GM23248 (cell line): ENCODE measurements at regions not wholly inside any gene's neighbourhood (a gene's known extent, or its start where the extent isn't known, plus 50 kb on each side); places are given as distances from the start of the nearest gene placed in this dataset.

ENCODE experiments used
- DNase-seq: peaks from one replicate; pipeline ENCODE4 v3.0.0-alpha.2; 2015
- H2AFZ ChIP-seq: fragments of 200-600 bp; sonication (generic); 2 replicates; pipeline ENCODE4 v1.6.1; 2016; ENCODE audit warnings: antibody characterized with exemption
- H3F3A ChIP-seq: fragments of 200-600 bp; sonication (generic); 2 replicates; pipeline ENCODE4 v1.6.1; 2016; ENCODE audit warnings: mild to moderate bottlenecking, antibody characterized with exemption, mixed run types; ENCODE audit not compliant: insufficient read depth
- H3K27ac ChIP-seq: fragments of 200-600 bp; sonication (generic); 2 replicates; pipeline ENCODE4 v1.5.1; 2016; ENCODE audit warnings: mild to moderate bottlenecking
- H3K27me3 ChIP-seq: fragments of 200-600 bp; sonication (generic); replicated peaks from 2 replicates; pipeline ENCODE4 v1.6.1; 2016; ENCODE audit warnings: mild to moderate bottlenecking; ENCODE audit not compliant: insufficient read depth
- H3K36me3 ChIP-seq: fragments of 200-600 bp; sonication (generic); 2 replicates; pipeline ENCODE4 v1.6.1; 2016; ENCODE audit warnings: low read depth, mild to moderate bottlenecking
- H3K4me1 ChIP-seq: fragments of 200-600 bp; sonication (generic); 2 replicates; pipeline ENCODE4 v1.6.1; 2016; ENCODE audit warnings: mild to moderate bottlenecking; ENCODE audit not compliant: insufficient read depth
- H3K4me2 ChIP-seq: fragments of 200-600 bp; sonication (generic); one replicate; pipeline ENCODE4 v1.6.1; 2016; ENCODE audit warnings: mild to moderate bottlenecking; ENCODE audit not compliant: unreplicated experiment
- H3K4me3 ChIP-seq: fragments of 200-600 bp; sonication (generic); 2 replicates; pipeline ENCODE4 v1.5.1; 2016; ENCODE audit warnings: mild to moderate bottlenecking
- H3K79me2 ChIP-seq: fragments of 200-600 bp; sonication (generic); 2 replicates; pipeline ENCODE4 v1.6.1; 2016; ENCODE audit warnings: mild to moderate bottlenecking; ENCODE audit not compliant: insufficient read depth
- H3K9ac ChIP-seq: fragments of 200-600 bp; sonication (generic); 2 replicates; pipeline ENCODE4 v1.6.1; 2016; ENCODE audit warnings: mild to moderate bottlenecking
- H3K9me2 ChIP-seq: fragments of 200-600 bp; sonication (generic); 2 replicates; pipeline ENCODE4 v1.6.1; 2016; ENCODE audit warnings: mixed run types, mild to moderate bottlenecking, moderate library complexity; ENCODE audit not compliant: insufficient read depth
- H3K9me3 ChIP-seq: fragments of 200-600 bp; sonication (generic); one replicate; pipeline ENCODE4 v1.6.1; 2017; ENCODE audit warnings: low read depth
- H4K20me1 ChIP-seq: fragments of 200-600 bp; sonication (generic); 2 replicates; pipeline ENCODE4 v1.6.0; 2016; ENCODE audit not compliant: insufficient read depth
- EZH2 ChIP-seq: fragments of 200-600 bp; sonication (generic); IDR thresholded peaks from 2 replicates; pipeline ENCODE4 v1.6.1; 2018; ENCODE audit warnings: antibody characterized with exemption, mild to moderate bottlenecking; ENCODE audit not compliant: insufficient read depth, poor library complexity, severe bottlenecking
- EZH2phosphoT487 ChIP-seq: fragments of 200-600 bp; sonication (generic); IDR thresholded peaks from 2 replicates; pipeline ENCODE4 v1.6.1; 2018; ENCODE audit warnings: antibody characterized with exemption, moderate library complexity, mild to moderate bottlenecking, low read depth; ENCODE audit not compliant: insufficient read depth
- WGBS, 2 experiments: methylation state at CpG; one replicate each; pipeline ENCODE4 v1.1.6; 2015 to 2017; ENCODE audit warnings: low lambda C conversion rate in 2 of 2, low coverage in 1 of 2; ENCODE audit errors: missing lambda C conversion rate in 2 of 2; 5-methylcytosine and 5-hydroxymethylcytosine counted together
- in situ Hi-C: fragments of 300-500 bp; cut with MboI; formaldehyde crosslinking; loops from 2 replicates; pipeline ENCODE4 v1.15.0; 2020

DNA sequence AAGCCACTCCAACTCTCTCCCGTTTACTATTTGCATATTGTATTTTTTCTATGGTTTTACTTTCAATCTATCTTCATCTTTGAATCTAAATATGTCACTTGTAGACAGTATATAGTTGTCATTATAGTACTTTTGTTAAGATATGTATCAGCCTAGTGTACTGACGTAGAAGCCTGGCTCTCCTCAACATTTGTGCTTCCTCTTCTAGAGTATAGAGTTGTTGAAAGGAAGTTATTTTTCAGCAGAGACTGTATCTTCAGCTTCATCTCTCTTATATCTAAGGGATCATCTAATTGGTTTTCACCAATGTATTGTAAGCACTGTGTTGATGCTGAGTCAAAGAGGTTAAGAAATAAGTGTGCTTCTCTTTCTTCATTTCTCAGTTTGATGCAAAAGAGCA, 192.8 kb downstream of the LMO4 start:
- H3K9me2 ChIP-seq, result no peaks in the 10 kb centered on the region
- in situ Hi-C loops, result no loop called here
- DNase-seq, result no peak
- no peak for TF ChIP-seq EZH2
- H3K4me2 ChIP-seq, result no peak overlapping the region
- H3K27ac ChIP-seq, result no peak overlapping the region
- no peaks in the 10 kb centered on the region for H3K27me3 ChIP-seq
- no peaks in the 10 kb centered on the region for H3K36me3 ChIP-seq
- H3K9ac ChIP-seq, result no peak overlapping the region
- H3K4me3 ChIP-seq, result no peak overlapping the region
- no peaks in the 10 kb centered on the region for H3K4me1 ChIP-seq
- no peaks in the 10 kb centered on the region for H3K9me3 ChIP-seq
- 84 to 86% methylated on average over 2 of the region's 2 CpGs for WGBS, 2 experiments
- H3F3A ChIP-seq, result no peaks in the 10 kb centered on the region
- H3K79me2 ChIP-seq, result no peaks in the 10 kb centered on the region
- H4K20me1 ChIP-seq, result no peaks in the 10 kb centered on the region
- H2AFZ ChIP-seq, result no peak overlapping the region

DNA sequence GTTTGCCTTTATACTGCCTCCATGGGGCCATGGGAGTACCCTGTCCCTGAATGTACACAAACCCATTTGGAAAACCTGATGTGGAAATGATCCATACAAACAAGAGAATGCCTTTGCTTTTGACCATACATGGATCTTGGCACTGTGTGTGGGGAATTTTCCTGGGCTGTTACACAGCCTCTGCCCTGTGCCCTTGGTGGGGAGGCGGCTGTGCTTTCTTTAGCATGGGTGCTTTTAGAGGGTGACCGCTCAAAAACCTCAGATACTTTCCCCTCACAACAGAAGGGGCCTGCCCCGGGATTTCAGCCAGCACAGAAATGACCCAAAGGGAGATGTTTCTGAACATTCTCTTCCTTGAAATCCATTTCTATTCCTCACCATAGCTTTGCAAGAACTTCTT, 194.8 kb downstream of the LMO4 start:
- Histone ChIP-seq H3K27ac (no peak overlapping the region), H3K4me2 (no peak overlapping the region), H4K20me1 (no peaks in the 10 kb centered on the region), H3K4me3 (no peak overlapping the region), H3K9me3 (no peaks in the 10 kb centered on the region), H2AFZ (no peak overlapping the region), H3K27me3 (no peaks in the 10 kb centered on the region), H3K79me2 (no peaks in the 10 kb centered on the region), H3F3A (no peaks in the 10 kb centered on the region), H3K4me1 (no peaks in the 10 kb centered on the region), H3K9me2 (no peaks in the 10 kb centered on the region), H3K9ac (no peak overlapping the region), H3K36me3 (no peaks in the 10 kb centered on the region)
- no peak for DNase-seq
- TF ChIP-seq EZH2 (no peak), EZH2phosphoT487 (no peak)
- 68 to 69% methylated on average over 3 of the region's 3 CpGs for WGBS, 2 experiments
- in situ Hi-C loops, result no loop called here

DNA sequence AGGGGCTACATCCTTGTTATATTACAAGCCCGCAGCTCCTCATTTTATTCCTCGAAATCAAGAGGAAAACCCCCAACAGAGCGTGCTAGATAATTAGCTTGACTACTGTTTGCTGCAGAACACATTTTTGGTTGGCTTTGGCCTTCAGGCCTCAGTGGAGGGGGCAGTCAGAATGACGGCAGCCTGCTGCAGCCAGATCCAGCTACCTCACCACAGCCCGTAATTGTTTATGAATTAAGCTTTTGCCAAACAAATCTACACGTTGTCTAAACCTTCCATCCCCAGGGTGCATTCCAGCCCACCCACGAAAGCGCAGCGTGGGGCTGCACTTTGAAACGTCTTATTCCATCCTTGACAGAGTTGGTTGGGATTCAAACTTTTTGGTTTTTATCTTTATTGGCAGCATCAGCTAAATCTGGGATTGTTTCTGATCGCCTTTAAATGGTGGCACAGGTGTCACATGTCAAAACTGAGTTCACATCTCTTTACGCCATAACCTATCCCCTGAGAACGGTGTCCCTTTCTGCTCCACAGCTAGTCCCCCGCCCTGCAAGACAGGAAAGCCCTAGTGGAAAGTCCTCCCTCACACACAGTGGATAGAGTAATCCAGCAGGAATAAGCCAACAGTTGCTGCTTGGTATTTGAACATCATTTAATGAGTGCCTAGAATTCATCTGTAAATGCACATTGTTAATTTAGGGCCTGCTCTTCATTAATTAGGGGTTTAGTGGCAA, 195.5 kb downstream of the LMO4 start:
- Histone ChIP-seq H3K4me2 (no peak overlapping the region), H3K9me2 (no peaks in the 10 kb centered on the region), H2AFZ (no peak overlapping the region), H3K9ac (no peak overlapping the region), H3K4me1 (no peaks in the 10 kb centered on the region), H3K27me3 (no peaks in the 10 kb centered on the region), H3K4me3 (no peak overlapping the region), H3K79me2 (no peaks in the 10 kb centered on the region), H3K27ac (no peak overlapping the region), H3F3A (no peaks in the 10 kb centered on the region), H4K20me1 (no peaks in the 10 kb centered on the region), H3K9me3 (no peaks in the 10 kb centered on the region), H3K36me3 (no peaks in the 10 kb centered on the region)
- whole genome bisulfite sequencing, 2 experiments, result 69 to 70% methylated on average over 14 of the region's 14 CpGs
- TF ChIP-seq EZH2, result no peak
- no peak for TF ChIP-seq EZH2phosphoT487
- in situ Hi-C loops, result no loop called here
- DNase-seq, result no peak

GRCh38 chr1:87528754-87529517, 200.3 kb downstream of the LMO4 start:
- no peak overlapping the region for H2AFZ ChIP-seq

More at GRCh38 chr1:87528754-87529517, 200.3 kb downstream of the LMO4 start:
- Histone ChIP-seq H4K20me1 (no peaks in the 10 kb centered on the region), H3K27ac (no peak overlapping the region), H3F3A (no peaks in the 10 kb centered on the region), H3K9me3 (no peaks in the 10 kb centered on the region), H3K4me1 (no peaks in the 10 kb centered on the region), H3K4me2 (no peak overlapping the region), H3K9me2 (no peaks in the 10 kb centered on the region), H3K9ac (no peak overlapping the region), H3K79me2 (no peaks in the 10 kb centered on the region), H3K4me3 (no peak overlapping the region), H3K36me3 (no peaks in the 10 kb centered on the region), H3K27me3 (no peaks in the 10 kb centered on the region)
- DNase-seq, result no peak
- 78 to 87% methylated on average over 23 to 33 of the region's 33 CpGs for WGBS, 2 experiments
- in situ Hi-C loops, result no loop called here
- TF ChIP-seq EZH2phosphoT487 (no peak), EZH2 (no peak)
